ENCODE measurements at regions not wholly inside any gene's neighbourhood (a gene's known extent, or its start where the extent isn't known, plus 50 kb on each side); places are given as distances from the start of the nearest gene placed in this dataset.

DNA sequence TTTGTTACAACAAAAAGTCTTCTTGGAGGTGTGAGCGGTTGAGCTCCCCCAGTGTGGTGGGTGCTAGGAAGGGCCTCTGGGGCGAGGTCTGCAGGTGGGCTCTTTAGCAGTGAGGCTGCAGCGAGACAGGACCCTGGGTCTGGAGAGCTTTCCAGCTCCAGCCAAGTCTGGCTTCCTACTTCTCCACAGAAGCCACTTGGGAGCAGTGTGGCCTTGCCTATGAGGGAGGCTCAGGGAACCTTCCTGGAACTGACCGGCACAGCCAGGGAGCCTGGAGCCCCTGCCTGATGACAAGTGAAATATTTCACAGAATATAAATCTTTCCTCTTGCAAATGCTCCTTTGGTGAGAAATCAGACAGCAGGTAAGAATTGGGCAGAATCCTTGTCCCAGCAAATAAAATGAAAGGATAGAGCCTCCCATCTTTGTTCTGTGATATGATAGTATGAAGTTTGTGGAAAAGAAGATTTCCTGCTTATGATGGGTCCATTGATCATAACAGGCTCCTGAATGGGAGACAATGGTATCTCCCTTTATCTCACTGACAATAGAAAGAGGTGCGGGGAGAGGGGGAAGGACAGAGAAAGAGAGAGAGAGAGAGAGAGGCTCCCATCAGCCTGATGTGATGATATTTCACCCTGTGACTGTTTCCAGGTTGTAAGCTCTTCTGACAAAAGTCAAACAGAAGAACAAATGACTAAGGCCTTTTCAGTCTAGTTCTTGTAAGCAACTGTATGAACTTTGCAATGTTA, 289.8 kb upstream of the SPRED2 start:
- Histone ChIP-seq H3K4me3 (no peak overlapping the region), H3K4me1 (no peaks in the 10 kb centered on the region), H3K27me3 (no peaks in the 10 kb centered on the region), H3K27ac (no peak overlapping the region), H3K36me3 (no peaks in the 10 kb centered on the region), H3K9me3 (no peaks in the 10 kb centered on the region)
- TF ChIP-seq, protein P1, sequence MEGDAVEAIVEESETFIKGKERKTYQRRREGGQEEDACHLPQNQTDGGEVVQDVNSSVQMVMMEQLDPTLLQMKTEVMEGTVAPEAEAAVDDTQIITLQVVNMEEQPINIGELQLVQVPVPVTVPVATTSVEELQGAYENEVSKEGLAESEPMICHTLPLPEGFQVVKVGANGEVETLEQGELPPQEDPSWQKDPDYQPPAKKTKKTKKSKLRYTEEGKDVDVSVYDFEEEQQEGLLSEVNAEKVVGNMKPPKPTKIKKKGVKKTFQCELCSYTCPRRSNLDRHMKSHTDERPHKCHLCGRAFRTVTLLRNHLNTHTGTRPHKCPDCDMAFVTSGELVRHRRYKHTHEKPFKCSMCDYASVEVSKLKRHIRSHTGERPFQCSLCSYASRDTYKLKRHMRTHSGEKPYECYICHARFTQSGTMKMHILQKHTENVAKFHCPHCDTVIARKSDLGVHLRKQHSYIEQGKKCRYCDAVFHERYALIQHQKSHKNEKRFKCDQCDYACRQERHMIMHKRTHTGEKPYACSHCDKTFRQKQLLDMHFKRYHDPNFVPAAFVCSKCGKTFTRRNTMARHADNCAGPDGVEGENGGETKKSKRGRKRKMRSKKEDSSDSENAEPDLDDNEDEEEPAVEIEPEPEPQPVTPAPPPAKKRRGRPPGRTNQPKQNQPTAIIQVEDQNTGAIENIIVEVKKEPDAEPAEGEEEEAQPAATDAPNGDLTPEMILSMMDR (IDR thresholded peaks at IDR 0.05) = no peak
- no peak for TF ChIP-seq POLR2A (IDR thresholded peaks at IDR 0.05)
- no peak for DNase-seq

- no peak for TF ChIP-seq POLR2A (IDR thresholded peaks at IDR 0.05)
- TF ChIP-seq, protein P1 (IDR thresholded peaks at IDR 0.05) = no peak
- no peaks in the 10 kb centered on the region for H3K9me3 ChIP-seq
Observed at GRCh38 chr2:65716698-65717097, 284.3 kb upstream of the SPRED2 start.

DNA sequence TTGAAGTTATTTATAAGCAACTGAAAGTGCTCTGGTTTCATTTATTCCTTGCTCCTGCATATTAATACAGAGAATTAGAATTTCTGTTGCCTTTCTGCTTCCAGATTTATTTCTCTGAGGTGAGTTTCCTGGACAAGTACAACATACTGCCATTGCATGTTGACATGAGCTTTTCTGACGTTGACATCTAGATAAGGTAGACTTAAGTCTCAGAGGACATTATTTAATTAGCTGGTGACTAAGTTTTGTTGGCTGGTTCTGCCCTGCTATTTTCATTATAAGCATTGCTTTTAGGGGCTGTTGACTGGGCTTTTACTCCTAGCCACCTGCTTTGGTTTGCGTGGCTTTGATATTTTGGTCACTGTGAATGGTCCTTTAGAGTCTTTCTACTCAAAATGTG, 282.9 kb upstream of the SPRED2 start:
- Histone ChIP-seq H3K4me1 (no peaks in the 10 kb centered on the region), H3K27ac (no peak overlapping the region), H3K36me3 (no peaks in the 10 kb centered on the region), H3K9me3 (no peaks in the 10 kb centered on the region), H3K4me3 (no peak overlapping the region), H3K27me3 (no peaks in the 10 kb centered on the region)
- TF ChIP-seq, protein P1 (IDR thresholded peaks at IDR 0.05) = no peak
- TF ChIP-seq POLR2A (IDR thresholded peaks at IDR 0.05) = no peak
- DNase-seq = no peak

More at GRCh38 chr2:65716698-65717097, 284.3 kb upstream of the SPRED2 start:
- no peak overlapping the region for H3K4me3 ChIP-seq
- H3K36me3 ChIP-seq = no peaks in the 10 kb centered on the region
- H3K27me3 ChIP-seq = no peaks in the 10 kb centered on the region
- H3K27ac ChIP-seq = no peak overlapping the region
- DNase-seq = no peak
- H3K4me1 ChIP-seq = no peaks in the 10 kb centered on the region

DNA sequence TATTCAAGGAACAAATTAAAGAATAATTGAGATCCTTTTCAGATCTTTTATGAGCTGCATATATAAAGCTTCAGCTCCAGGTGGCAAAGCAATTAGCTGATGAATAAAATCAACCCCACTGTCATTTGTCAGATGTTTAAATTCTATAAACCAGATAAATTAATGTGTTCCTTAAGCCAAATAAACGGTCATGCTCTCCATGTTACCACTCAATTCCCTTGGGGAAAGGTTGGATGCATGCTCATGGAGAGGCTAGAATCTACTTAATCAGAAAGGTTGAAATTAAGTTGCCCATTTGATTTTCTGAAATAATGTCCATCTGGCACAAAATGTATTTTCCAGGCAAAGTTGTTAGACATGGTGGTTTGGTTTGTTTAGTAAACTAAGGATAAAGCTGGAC, 282.5 kb upstream of the SPRED2 start:
- no peak for DNase-seq
- H3K27ac ChIP-seq = no peak overlapping the region
- H3K4me3 ChIP-seq = no peak overlapping the region
- TF ChIP-seq, protein P1 (IDR thresholded peaks at IDR 0.05) = no peak
- TF ChIP-seq POLR2A (IDR thresholded peaks at IDR 0.05) = no peak
- H3K27me3 ChIP-seq = no peaks in the 10 kb centered on the region
- H3K9me3 ChIP-seq = no peaks in the 10 kb centered on the region
- no peaks in the 10 kb centered on the region for H3K4me1 ChIP-seq
- H3K36me3 ChIP-seq = no peaks in the 10 kb centered on the region

DNA sequence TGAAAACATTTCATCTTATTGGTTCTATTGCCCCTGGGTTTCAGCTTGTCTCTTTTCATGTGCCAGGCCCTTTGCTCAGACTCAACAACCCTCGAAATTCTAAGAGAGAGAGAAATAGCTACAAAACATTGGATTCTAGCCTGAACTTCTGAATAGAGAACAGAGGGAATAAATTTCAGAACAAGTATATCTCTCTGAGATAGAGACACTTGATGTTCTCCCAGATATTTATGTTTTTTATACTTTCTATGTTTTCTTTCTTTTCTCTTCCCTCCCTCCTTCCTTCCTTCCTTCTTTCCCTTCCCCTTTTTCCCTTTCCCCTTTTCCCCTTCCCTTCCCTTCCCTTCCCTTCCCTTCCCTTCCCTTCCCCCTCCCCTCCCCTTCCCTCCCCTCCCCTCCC, 279.5 kb upstream of the SPRED2 start:
- Histone ChIP-seq H3K27me3 (no peaks in the 10 kb centered on the region), H3K9me3 (no peaks in the 10 kb centered on the region), H3K27ac (no peak overlapping the region), H3K4me1 (no peaks in the 10 kb centered on the region), H3K4me3 (no peak overlapping the region), H3K36me3 (no peaks in the 10 kb centered on the region)
- TF ChIP-seq, protein P1 (IDR thresholded peaks at IDR 0.05) = no peak
- no peak for TF ChIP-seq POLR2A (IDR thresholded peaks at IDR 0.05)
- DNase-seq = no peak

Measured in Peyer's patch (tissue), 4 donors.